NCI-H1694 (cell line): ENCODE measurements at regions not wholly inside any gene's neighbourhood (a gene's known extent, or its start where the extent isn't known, plus 50 kb on each side); places are given as distances from the start of the nearest gene placed in this dataset.
"Not testable (repeated sequence)": the region's sequence is repeated elsewhere in the genome, so short reads cannot be mapped to it uniquely, and the experiment has no call there.

ENCODE experiments used
- DNase-seq: peaks from one replicate; lab custom pipeline; 2025; lab: John Stamatoyannopoulos, UW

DNA sequence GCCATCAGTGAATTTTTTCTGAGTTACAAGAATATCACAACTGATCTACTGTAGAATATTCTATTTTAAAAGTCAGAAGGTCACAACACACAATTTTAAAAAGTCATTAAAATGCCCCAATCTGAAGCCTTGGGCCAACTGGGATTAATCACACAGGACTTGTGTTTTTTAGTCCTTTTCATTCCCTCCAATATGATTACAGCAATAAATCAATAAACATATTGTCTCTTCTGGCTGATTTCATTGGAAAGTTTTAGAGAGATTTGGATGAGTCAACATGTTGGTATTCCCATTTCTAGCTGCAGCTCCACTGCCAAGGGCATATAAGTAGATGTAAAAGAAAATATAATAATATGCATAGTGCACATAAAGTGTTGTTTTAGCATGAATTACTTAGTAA lies 85.8 kb downstream of the NIBAN1 start:
- DNase-seq, result no peak

DNA sequence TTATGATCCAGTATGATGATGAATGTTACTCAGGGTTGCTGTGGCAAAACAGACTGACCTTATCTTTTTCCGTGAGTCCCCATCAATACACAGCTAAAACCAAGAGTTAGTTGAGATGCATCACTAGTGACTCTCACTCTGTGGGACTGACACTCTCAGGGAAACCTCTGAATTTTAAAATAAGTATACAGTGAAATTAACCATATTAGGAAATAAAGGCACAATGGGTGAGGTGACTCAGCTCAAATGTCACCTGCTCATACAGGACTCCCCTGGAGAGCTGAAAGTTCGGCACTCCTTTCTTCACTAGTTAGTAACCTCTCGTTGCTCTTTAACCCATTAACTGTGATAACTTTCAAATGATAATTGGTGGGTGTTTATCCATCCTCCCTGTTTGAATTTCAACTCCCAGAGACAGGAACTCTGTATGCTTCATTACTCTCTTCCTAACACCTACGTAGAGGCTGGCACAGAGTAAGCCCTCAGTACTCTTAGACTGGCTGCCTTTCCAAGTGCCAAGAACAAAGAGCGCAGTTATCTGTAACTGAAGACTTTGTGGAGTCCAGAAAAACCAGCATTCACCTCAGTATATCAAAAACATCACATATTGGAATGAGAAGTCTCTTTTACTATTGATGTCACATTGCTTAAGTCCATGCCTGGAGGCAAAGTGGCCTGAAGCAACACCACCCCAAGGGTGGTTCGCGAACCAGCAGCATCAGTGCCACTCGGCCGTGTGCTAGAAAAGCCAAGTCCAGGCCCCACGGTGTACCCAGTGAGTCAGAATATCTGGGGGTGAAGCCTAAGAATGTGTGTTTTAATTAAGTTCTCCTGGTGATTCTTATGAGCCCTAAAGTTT lies 91.1 kb downstream of the NIBAN1 start:
- DNase-seq, result no peak

DNA sequence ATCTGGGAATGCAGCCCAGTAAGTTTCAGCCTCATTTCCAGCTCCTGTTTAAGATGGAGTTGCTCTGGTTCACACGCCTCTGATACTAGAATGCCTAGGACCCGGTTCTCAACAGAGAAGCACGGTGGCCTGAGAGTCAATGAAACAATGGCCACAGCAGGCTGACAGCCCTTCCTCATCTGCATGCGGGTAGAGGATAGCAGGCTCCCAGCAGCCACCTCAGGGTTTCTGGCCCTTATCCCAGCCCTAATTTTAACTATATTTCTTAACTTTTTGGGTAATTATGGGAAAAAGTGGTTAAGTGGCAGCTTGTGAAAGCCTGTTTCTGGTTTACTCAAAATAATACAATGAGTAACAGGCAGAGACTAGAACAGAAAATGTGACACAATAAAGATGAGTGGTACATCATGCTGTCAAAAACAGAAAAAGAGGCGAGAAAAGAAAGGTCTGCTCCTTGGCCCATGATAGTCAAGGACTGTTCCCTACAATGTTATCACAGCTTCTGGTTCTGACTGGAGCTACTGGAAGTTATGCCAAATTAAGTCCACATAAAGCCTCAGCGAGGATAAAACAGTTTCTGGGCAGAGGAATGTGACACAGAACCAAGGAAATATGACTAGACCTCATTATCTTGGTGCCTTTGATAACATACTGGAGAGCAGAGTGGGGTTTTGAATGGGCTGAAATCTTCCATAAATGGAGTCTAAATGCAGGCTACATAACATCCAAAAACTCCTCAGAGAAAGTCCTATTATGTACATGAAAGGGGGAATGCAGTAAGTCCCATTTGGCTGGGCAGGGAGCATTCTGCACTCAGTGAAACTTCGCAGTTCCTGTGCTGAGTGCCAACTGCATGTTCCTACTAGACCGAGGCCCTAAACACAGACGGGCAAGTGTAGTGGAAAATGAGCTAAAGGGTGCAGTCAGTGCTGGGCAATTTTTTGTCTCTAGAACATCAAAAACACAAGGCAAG lies 92.1 kb downstream of the NIBAN1 start:
- DNase-seq, result no peak

DNA sequence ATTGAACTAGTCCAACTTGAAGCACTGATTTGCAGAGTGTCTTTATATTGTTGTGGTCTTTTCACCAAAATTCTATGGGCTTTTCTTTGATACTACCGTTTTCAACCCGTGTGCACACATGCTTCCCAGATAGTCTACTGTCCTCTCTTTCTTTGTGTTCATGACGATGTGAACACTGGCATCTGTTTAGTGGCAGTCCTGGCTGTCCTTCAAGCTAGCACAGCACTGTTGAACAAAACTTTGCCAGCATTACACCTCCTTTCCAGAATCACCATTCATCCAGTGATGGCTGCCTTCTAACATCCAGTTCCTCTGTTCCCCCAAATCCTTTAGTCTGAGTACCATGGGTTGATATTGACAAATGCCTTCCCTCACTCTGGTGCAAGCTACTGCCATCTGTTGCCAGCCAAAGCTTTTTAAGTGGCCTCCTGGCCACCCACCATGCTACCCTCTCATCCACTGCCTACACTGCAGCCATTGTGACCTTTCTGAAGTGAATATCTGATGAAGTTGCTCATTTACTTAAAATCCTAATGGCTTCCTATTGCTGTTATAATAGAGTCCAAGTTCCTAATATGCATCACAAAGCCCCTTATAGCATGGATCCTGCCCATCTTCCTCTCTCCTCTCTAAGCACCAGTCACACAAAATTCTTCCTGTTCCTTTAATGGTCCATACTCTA lies 94.3 kb downstream of the NIBAN1 start:
- no peak for DNase-seq

DNA sequence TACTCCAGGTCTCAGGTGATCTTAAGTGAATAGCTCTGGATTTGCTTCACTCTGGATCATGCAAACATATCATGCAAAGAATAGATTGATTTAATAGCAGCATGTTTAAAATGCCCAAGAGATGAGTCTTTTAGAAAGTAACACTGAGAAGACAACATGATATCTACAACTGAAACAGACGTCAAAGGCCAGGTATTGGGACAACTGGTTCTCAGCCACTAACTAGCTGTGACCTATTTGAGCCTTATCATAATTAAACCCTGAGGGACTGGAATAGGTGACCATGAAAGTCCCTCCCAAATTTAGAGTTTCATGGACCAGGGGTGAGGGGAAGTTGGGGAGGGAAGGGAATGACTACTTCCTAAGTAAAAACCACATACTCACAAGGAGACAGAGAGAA lies 95.7 kb downstream of the NIBAN1 start:
- no peak for DNase-seq

DNA sequence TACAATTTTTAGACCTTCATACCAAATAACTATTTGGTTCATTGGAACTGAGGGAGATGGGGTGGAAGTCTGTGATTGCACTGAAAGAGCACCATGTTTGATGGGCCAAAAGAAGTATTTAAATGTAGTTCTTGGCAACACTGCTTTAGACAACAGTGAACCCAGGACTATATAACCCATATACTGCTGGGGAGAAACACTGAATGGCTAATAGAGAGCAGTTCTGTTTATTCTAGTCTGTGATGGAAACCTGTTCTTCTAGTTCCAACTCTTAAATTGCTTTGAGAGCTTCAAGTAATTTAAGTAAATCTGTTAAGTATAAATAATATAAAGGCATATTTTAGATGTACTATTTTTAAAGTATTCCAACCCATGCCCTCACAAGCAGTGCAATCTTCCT lies 96.3 kb downstream of the NIBAN1 start:
- DNase-seq, result no peak

DNA sequence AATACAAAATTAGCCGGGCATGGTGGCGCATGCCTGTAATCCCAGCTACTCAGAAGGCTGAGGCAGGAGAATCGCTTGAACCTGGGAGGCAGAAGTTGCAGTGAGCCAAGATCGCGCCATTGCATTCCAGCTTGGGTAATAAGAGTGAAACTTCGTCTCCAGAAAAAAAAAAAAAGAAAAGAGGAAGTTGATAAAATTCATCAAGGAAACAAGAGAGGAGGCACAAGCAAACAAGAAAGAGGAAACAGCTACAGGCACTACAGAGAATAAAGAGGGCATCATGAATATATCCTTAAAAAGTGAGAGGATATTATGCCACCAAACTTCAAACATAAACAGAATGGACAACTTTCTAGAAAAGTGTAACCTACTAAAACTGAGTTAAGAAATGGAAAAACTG lies 98.3 kb downstream of the NIBAN1 start:
- not testable (repeated sequence) for DNase-seq

DNA sequence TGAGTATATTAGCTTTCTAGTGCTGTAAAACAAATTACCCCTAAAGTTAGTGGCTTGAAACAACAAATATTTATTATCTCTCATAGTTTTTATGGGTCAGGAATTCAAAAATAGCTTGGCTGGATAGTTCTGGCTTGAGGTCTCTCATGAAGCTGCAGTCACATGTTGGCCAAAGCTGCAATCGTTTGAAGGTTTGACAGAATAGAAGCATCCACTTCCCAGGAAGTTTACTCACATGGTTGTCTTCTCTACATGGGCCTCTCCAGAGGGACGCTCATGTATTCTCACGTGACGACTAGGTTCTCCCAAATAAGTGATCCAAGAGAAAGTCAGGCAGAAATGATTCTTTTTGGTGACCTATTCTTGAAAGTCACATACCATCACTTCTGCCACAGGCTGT lies 99.1 kb downstream of the NIBAN1 start:
- no peak for DNase-seq

DNA sequence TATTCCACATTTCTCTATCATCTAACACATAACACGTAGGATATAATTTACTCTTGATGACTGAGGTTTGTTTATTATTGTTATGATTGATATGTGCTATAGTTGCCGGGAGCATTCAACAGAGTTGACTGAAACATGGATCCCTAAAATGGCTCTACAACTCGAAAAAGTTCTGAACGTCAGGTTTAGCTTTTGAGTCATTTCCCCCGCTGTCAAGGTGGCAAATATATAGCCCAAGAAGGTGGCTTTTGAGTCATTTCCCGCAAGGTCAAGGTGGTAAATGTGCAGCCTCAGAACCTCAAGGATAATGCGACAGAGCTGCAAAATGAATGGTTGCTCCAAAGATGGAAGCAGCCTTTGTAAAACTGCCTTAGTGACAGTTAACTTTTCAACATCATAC lies 104.0 kb downstream of the NIBAN1 start:
- DNase-seq, result no peak

DNA sequence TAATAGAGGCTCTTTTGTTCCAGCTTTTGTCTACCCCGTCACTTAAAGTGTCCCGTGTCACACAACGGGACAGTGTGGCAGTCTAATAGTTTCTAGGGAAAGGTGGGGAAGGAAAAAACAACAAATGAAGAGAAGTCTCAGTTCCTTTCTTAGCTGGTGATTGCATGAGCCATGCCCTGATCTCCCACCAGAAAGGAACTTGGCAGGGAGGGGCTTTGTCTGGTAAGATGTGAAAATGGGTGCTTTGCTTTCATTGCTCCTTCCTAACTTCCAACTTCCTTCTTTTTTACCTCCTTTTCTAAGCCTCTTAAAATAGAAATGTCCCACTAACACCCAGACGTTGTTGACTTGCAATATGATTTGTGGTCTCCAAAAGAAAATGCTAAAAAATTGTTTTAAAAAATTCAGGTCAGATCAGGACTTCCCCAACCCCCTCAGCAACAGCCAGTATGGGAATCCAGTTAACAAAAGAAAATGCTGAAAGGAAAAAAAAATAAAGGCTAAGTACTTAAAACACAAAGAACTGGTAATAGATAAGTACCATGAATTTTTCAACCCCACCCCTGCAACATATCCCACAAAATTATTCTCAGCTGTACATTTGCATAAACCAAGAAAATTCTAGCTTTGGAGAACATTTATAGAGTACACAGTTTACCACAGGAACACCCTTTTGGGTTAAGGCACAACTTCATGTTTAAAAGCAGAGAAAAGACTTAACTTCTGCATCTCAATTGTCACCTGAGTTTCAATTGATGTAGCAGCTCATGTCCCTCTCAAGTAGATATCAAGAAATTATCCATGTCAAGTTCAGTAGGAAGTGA lies 106.2 kb downstream of the NIBAN1 start:
- DNase-seq, result no peak

DNA sequence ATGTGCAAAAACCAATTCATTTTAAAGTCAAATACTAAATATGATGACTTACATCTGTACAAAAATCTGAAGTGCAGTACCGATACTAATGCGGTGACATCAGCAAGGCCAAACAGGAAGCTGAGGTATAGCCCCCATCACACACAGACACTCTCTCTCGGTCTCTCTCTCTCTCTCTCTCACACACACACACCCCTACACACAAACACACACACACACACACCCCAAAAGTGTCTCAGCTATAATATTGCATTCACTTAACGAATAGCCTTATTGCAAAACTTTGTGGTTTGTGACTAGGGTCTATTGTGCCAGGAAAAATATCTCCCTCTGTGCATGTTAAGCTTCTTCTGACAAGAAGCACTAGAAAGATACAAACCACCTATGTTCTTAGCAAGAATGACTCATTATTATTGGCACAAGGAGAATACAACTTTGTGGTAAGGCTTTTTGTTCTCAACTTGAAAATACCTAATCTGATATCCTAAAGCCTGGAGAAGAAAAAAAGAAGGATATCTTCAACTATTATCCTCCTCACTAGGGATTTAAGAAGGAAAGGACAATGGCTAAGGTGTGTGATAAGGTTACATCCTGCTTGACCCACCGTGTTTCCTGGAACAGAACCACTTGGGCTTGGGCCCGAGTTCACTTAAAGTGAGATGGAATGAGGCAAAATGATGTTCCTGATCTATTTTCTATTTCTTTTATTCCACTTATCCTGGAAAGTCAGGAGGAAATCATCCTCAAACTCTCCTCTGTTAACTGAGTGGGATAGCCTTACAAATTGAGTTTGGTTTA lies 107.1 kb downstream of the NIBAN1 start:
- DNase-seq, result no peak

DNA sequence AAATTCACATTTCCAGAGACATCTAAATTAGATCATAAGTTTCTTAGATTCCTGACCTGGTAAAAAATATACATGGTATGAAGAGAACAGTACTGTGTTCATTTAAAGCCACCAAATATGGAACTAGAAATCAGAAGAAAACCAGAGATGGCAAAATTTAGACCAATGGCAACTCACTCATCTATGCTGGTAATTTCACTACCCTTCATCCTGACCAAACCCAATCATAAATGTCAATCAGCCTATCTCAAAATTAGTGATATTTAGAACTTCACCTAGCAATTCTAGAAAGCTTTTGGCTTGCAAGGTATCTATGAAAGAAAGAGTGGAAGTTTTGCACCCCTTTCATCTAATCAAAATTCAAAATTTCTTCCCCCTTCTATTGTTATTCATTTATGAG lies 107.7 kb downstream of the NIBAN1 start:
- no peak for DNase-seq

DNA sequence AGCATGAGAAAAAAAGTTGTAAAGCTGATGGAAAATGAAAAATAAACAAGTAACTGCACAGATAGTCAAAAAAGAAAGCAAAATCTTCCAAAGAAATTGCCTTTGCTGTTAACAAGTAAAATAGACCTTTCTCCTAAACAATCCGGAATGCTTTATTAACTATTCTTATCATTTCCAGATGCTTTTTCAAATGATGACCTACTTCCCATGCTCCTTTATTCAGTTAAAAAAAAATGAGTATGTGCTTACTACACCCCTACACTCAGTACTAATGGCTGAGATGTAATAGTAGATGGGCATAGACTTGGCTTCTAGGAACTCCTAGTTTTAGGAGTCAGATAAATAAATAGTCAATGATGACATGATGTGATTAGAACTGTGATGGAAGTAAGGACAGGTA lies 108.5 kb downstream of the NIBAN1 start:
- no peak for DNase-seq

DNA sequence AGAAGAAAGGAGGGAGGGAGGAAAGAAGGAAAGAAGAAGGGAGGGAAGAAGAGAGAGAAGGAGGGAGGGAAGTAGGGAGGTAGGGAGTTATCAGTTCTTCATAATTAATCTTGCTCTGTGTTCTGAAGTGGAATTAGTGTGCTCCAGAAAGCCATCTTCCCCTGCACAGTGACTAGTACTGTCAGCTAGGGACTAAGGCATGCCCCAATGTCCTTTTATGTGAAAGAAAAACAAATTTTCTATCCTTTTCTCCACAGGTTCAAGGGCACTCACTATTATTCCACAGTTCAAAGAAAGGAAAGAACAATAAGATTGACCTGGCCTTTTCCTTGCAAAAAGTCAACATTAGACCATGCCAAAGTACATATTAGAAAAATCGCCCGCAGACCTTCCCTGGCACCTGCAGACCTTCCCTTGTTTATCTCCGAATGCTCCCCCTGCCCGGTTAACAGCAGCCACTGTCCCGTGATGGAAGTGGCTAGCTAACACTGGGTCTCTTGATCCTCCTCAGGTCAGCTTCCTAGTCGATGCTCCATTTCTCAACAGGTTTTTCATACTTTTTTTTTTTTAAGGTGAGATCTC lies 107.2 kb upstream of the EDEM3 start:
- DNase-seq, result no peak

DNA sequence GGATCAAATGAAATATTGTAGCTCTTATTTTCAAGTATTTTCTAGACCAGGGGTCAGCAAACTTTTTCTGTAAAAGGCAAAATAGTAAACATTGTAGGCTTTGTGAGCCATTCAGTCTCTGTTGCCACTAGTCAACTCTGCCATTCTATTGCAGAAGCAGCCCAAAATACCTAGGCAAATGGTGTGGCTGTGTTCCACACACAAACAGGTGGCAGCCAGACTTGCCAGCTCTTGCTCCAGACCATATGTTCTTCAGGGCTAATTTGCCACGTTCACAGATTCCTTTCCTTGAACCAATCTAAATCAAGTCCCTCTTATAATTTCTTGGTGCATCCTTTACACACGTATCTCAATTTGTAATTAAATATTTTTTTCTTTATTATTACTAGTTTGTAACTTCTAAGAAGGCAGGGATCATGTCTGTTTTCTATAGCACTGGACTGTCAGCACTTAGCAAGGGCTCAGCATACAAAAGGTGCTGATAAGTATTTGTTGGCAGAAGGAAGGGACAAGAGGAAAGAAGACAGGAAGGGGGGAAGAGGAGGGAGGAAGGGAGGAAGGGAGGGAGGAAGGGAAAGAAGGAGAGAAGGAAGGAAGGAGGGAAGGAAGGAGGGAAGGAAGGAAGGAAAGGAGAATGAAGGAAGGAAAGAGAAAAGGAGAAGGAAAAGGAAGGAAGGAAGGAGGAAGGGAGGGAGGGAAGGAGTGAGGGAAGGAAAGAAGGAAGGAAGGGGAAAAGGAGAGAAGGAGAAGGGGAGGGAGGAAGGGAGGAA lies 106.5 kb upstream of the EDEM3 start:
- peak; percentile 89 for DNase-seq

DNA sequence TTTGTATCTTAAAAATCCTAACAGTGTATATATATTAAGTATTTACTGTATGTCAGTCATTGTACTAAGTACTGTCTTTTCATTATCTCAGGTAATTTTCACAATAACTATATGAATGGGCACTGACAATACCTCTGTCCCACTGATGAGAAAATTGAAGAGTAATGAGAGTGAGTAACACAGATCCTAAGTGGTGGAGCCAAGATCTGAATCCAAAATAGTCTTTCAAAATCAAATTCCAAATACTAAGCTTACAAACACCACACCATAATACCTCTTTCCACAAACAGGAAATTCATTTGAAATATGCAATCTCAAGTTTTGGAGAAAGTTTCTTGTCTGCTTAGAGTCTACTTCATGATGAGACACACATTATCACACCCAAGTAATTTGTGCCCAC lies 105.9 kb upstream of the EDEM3 start:
- no peak for DNase-seq

DNA sequence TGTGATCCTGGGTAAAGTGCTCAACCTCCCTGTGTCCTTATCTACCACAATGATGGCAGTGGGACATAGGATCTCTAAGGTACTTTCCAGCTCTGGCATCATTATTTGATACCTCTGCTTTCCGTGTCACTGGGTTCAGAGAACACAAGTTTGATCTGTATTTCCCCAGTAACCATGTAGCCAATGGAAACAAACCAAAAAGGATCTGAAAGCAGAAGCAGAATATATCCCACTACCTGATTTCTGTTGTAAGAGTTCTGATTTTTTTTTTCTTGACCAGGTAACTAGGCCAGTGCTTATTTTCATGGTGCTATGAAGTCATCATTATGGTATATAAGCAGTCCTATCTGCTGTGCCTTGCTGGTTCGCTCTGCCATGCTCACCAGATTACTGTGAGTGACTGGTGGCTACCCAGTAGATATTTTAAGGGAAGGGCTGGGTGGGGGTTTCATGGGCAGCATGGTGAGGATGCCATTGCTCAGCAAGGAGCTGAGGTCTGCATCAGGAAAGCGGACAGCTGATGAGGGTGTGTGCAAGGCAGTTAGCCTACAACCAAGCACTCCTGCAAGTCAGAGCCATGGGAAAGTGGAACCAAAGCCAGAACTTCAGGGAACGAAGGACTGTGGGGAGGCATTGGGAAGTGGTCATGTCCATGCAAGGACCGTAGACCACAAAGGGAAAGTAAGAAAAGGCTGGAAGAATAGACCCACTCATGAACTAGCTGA lies 104.9 kb upstream of the EDEM3 start:
- DNase-seq, result no peak

DNA sequence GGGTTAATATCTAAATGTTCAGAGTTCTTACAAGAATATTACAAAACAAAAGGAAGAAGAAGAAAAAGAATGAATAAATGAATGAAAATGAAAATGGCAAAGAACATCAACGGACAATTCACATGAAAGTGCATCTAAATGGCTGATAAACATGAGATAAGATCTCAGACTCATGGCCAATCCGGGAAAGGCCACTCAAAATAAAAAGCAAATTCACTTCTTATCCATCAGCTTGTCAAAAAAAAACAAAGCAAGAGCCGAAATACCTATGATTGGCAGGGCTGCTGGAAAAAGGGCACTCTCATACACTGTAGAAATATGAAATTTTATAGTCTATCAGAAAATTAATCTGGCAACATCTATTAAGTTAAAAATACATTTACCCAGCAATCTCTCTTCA lies 103.6 kb upstream of the EDEM3 start:
- no peak for DNase-seq
